ENCODE measurements at regions not wholly inside any gene's neighbourhood (a gene's known extent, or its start where the extent isn't known, plus 50 kb on each side); places are given as distances from the start of the nearest gene placed in this dataset.

GRCh38 chr4:38560768-38561558, 103.0 kb upstream of the KLF3 start:
- POLR2A ChIA-PET, result no interaction called here
- H3K36me3 ChIP-seq (ENCODE audit: insufficient read depth, low read length), result no peaks in the 10 kb centered on the region
- TF ChIP-seq EZH2phosphoT487 (IDR thresholded peaks at IDR 0.05; ENCODE audit: borderline replicate concordance, low read depth, low read length), result no peak
- TF ChIP-seq, protein P1, sequence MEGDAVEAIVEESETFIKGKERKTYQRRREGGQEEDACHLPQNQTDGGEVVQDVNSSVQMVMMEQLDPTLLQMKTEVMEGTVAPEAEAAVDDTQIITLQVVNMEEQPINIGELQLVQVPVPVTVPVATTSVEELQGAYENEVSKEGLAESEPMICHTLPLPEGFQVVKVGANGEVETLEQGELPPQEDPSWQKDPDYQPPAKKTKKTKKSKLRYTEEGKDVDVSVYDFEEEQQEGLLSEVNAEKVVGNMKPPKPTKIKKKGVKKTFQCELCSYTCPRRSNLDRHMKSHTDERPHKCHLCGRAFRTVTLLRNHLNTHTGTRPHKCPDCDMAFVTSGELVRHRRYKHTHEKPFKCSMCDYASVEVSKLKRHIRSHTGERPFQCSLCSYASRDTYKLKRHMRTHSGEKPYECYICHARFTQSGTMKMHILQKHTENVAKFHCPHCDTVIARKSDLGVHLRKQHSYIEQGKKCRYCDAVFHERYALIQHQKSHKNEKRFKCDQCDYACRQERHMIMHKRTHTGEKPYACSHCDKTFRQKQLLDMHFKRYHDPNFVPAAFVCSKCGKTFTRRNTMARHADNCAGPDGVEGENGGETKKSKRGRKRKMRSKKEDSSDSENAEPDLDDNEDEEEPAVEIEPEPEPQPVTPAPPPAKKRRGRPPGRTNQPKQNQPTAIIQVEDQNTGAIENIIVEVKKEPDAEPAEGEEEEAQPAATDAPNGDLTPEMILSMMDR (conservative IDR thresholded peaks at IDR 0.05; ENCODE audit: low read length), result no peak
- no peak for DNase-seq (ENCODE audit: low spot score)
- H3K4me2 ChIP-seq (ENCODE audit: low read length), result no peak overlapping the region
- no peaks in the 10 kb centered on the region for H3K79me2 ChIP-seq (ENCODE audit: insufficient read depth, low read depth, low read length)
- no peak overlapping the region for H2AFZ ChIP-seq (ENCODE audit: low read length)
- H3K9me3 ChIP-seq (ENCODE audit: low read length), result no peaks in the 10 kb centered on the region
- no TSS peak for BruUV-seq (replicated peaks)
- H3K4me3 ChIP-seq (ENCODE audit: low read depth, low read length, poor library complexity, severe bottlenecking), result no peak overlapping the region
- no peaks in the 10 kb centered on the region for H3K9me2 ChIP-seq (ENCODE audit: insufficient read depth, low read length)
- intact Hi-C loops (cut with micrococcal nuclease; ENCODE audit: unreplicated experiment), result no loop called here
- no peaks in the 10 kb centered on the region for H4K20me1 ChIP-seq (ENCODE audit: insufficient read depth, low read length)
- CTCF ChIA-PET (ENCODE audit: unreplicated experiment), result no interaction called here
- H3K4me1 ChIP-seq (ENCODE audit: insufficient read depth, low read length, poor library complexity, severe bottlenecking), result no peaks in the 10 kb centered on the region
- no peak overlapping the region for H3K27ac ChIP-seq (ENCODE audit: low read depth, low read length, poor library complexity, severe bottlenecking)

DNA sequence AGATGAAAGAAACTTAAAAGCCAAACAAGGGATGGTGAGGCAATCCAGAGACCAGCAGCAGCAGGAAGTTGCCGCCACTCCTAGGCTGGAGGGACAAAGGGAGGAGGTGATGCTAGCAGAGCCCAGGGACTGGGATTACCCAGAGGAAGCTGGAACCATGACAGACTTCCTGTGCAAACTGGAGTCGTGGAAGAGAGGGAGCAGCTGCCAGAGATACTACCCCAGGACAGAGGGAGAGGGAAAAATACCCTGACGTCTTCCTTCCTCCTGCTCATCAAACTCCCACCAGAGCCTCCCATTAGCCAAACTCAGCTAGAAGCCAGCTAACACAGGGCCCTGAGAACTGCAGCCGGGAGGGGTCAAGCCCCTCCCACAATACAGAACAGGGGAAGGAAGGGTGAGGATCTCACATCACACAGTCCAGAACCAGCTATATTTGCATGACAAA, 101.2 kb upstream of the KLF3 start:
- TF ChIP-seq, protein P1 (conservative IDR thresholded peaks at IDR 0.05; ENCODE audit: low read length), result no peak
- TF ChIP-seq EZH2phosphoT487 (IDR thresholded peaks at IDR 0.05; ENCODE audit: borderline replicate concordance, low read depth, low read length), result no peak
- no peaks in the 10 kb centered on the region for H4K20me1 ChIP-seq (ENCODE audit: insufficient read depth, low read length)
- no peaks in the 10 kb centered on the region for H3K79me2 ChIP-seq (ENCODE audit: insufficient read depth, low read depth, low read length)
- H3K4me3 ChIP-seq (ENCODE audit: low read depth, low read length, poor library complexity, severe bottlenecking), result no peak overlapping the region
- POLR2A ChIA-PET, result interaction anchor here (0.9 kb wide), 1 partner anchor 9 kb away, joined by 3 read pairs; no protein-coding TSS in a partner anchor
- intact Hi-C loops (cut with micrococcal nuclease; ENCODE audit: unreplicated experiment), result no loop called here
- no TSS peak for BruUV-seq (replicated peaks)
- no peaks in the 10 kb centered on the region for H3K9me3 ChIP-seq (ENCODE audit: low read length)
- CTCF ChIA-PET (ENCODE audit: unreplicated experiment), result no interaction called here
- H3K36me3 ChIP-seq (ENCODE audit: insufficient read depth, low read length), result no peaks in the 10 kb centered on the region
- DNase-seq (ENCODE audit: low spot score), result no peak
- no peaks in the 10 kb centered on the region for H3K4me1 ChIP-seq (ENCODE audit: insufficient read depth, low read length, poor library complexity, severe bottlenecking)
- no peaks in the 10 kb centered on the region for H3K9me2 ChIP-seq (ENCODE audit: insufficient read depth, low read length)
- no peak overlapping the region for H3K4me2 ChIP-seq (ENCODE audit: low read length)
- no peak overlapping the region for H3K27ac ChIP-seq (ENCODE audit: low read depth, low read length, poor library complexity, severe bottlenecking)
- no peak overlapping the region for H2AFZ ChIP-seq (ENCODE audit: low read length)

Measured in OCI-LY7 (cell line).